Endothelial cell of umbilical vein (primary cell): ENCODE measurements at regions not wholly inside any gene's neighbourhood (a gene's known extent, or its start where the extent isn't known, plus 50 kb on each side); places are given as distances from the start of the nearest gene placed in this dataset.

Experiments
- BruUV-seq: library from RNA; stranded (reverse); fragments of 400-500 nt; replicated peaks from 2 replicates; lab custom pipeline; 2021; lab: Mats Ljungman, UMichigan
- CTCF ChIA-PET: fragments of 300-600, 350-600 bp; sonication (Branson Sonifier 250); formaldehyde crosslinking; loops from one replicate; lab custom pipeline; 2021; ENCODE audit warnings: antibody characterized with exemption, inconsistent platforms; lab: Charles Lee
- POLR2A ChIA-PET: fragments of 300-600, 350-600 bp; sonication (Branson Sonifier 250); formaldehyde crosslinking; loops from one replicate; lab custom pipeline; 2021; ENCODE audit warnings: antibody characterized with exemption, inconsistent platforms; lab: Charles Lee
- DNase-seq: peaks from one replicate; pipeline ENCODE4 v3.0.0-alpha.2; 2011; ENCODE audit warnings: low read depth, low spot score
- FAIRE-seq: peaks from 2 replicates; lab custom pipeline; 2011; peaks lifted over from hg19 to GRCh38; lab: Jason Lieb, UNC
- H2AFZ ChIP-seq: 2 replicates; pipeline ENCODE4 v1.6.0; 2012; ENCODE audit warnings: low read depth, low read length, control low read depth, inconsistent platforms
- H3K27ac ChIP-seq: 2 replicates; pipeline ENCODE4 v1.5.1; 2011; ENCODE audit warnings: low read depth, mild to moderate bottlenecking, control low read depth, low read length, moderate library complexity; ENCODE audit not compliant: insufficient read depth
- H3K27me3 ChIP-seq, 2 experiments: 2 replicates each; pipeline versions ENCODE4 v1.6.0 to v1.6.1; 2011; ENCODE audit warnings: low read length in 2 of 2, mixed read lengths in 1 of 2; ENCODE audit not compliant: control insufficient read depth in 2 of 2, insufficient read depth in 2 of 2
- H3K36me3 ChIP-seq, 2 experiments: 2 replicates in 1 of 2; 3 replicates in 1 of 2; pipeline ENCODE4 v1.5.1; 2011; ENCODE audit warnings: low read length in 2 of 2, mild to moderate bottlenecking in 1 of 2, moderate library complexity in 1 of 2; ENCODE audit not compliant: control insufficient read depth in 2 of 2, insufficient read depth in 2 of 2; ENCODE audit errors: extremely low read depth in 1 of 2
- H3K4me1 ChIP-seq: 3 replicates; pipeline ENCODE4 v1.5.1; 2011; ENCODE audit warnings: mild to moderate bottlenecking, low read length; ENCODE audit not compliant: control insufficient read depth, insufficient read depth; ENCODE audit errors: extremely low read depth
- H3K4me2 ChIP-seq: 2 replicates; pipeline ENCODE4 v1.6.1; 2011; ENCODE audit warnings: low read length, control low read depth, mixed read lengths; ENCODE audit not compliant: insufficient read depth
- H3K4me3 ChIP-seq, 3 experiments: fragments of 200-600 bp in 1 of 3; sonication (generic), shearing (Covaris generic) in 1 of 3; replicated peaks in 1 of 3; 2 replicates each; pipeline ENCODE4 v1.5.1; 2011 to 2016; ENCODE audit warnings: control low read depth in 3 of 3, low read length in 3 of 3, mild to moderate bottlenecking in 2 of 3, inconsistent platforms in 1 of 3, low read depth in 1 of 3, moderate library complexity in 1 of 3; ENCODE audit not compliant: insufficient read depth in 1 of 3
- H3K79me2 ChIP-seq: 2 replicates; pipeline ENCODE4 v1.6.0; 2012; ENCODE audit warnings: low read length, inconsistent platforms; ENCODE audit not compliant: control insufficient read depth, insufficient read depth
- H3K9ac ChIP-seq: replicated peaks from 2 replicates; pipeline ENCODE3; 2011; ENCODE audit warnings: low read length, control low read depth; ENCODE audit not compliant: insufficient read depth; ENCODE audit errors: extremely low read depth
- H3K9me1 ChIP-seq: replicated peaks from 3 replicates; pipeline ENCODE4 v1.6.0; 2011; ENCODE audit warnings: mild to moderate bottlenecking, low read length; ENCODE audit not compliant: control insufficient read depth, insufficient read depth; ENCODE audit errors: extremely low read depth
- H3K9me3 ChIP-seq: replicated peaks from 2 replicates; pipeline ENCODE4 v1.5.1; 2012; ENCODE audit warnings: low read length, inconsistent platforms; ENCODE audit not compliant: control insufficient read depth, insufficient read depth
- H4K20me1 ChIP-seq: replicated peaks from 2 replicates; pipeline ENCODE3; 2011; ENCODE audit warnings: mild to moderate bottlenecking, low read length; ENCODE audit not compliant: control insufficient read depth, insufficient read depth; ENCODE audit errors: extremely low read depth
- dilution Hi-C: fragments of 300-500 bp; cut with MboI; formaldehyde crosslinking; loops from one replicate; pipeline ENCODE4 v1.15.0; 2019; ENCODE audit warnings: low sequenced_read_pairs; ENCODE audit not compliant: extremely low pct_ligation_motif_present
- intact Hi-C: fragments of 100-400 bp; cut with micrococcal nuclease; formaldehyde crosslinking; loops from one replicate; pipeline ENCODE4 v1.10.0; 2022
- TF ChIP-seq, protein P1 (sequence below), 2 donors: IDR thresholded peaks; 1 replicate in 1 of 2; 2 replicates in 1 of 2; pipeline ENCODE4 v1.5.1; 2011; ENCODE audit warnings: low read length in 2 of 2, mild to moderate bottlenecking in 2 of 2, moderate library complexity in 2 of 2, control low read depth in 1 of 2, inconsistent platforms in 1 of 2, low read depth in 1 of 2; ENCODE audit not compliant: insufficient read depth in 1 of 2; ENCODE audit errors: extremely low read depth in 1 of 2

DNA sequence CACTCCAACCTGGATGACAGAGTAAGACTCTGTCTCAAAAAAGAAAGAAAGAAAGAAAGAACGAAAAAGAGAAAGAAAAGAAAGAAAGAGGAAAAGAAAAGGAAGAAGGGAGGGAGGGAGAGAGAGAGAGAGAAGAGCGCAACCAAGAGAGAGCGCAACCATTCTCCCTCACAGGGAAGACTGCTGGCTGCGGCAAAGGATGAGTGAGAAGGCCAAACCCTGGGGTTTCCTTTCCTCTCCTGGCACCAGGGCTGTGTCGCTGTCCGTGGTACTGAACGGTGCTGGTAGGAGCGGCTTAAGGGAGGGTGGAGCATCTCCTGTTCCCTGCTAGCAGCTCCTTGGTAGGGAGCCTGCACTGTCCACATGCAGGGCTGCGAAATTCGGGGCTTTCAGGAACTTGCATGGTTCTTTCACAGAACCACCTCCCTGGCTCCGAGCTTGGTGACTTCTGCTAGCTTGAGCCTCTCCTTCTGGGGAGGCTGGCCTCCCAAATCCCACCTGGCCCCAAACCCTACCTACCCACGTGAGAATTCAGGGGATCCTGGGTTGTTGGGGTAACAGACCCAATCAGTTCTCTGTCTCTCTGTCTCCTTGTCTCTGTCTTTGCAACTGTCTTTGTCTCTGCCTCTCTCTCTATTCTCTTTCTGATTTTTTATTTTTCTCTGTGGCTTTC lies 51.1 kb upstream of the ZNRF4 start:
- Histone ChIP-seq H3K4me1 (no peaks in the 10 kb centered on the region), H4K20me1 (no peaks in the 10 kb centered on the region), H3K4me3 (no peak overlapping the region), H3K4me2 (no peak overlapping the region), H2AFZ (no peak overlapping the region), H3K9ac (no peak overlapping the region), H3K36me3 (no peaks in the 10 kb centered on the region), H3K9me1 (no peaks in the 10 kb centered on the region), H3K27ac (no peak overlapping the region), H3K79me2 (no peaks in the 10 kb centered on the region), H3K27me3 (no peaks in the 10 kb centered on the region), H3K9me3 (no peaks in the 10 kb centered on the region)
- POLR2A ChIA-PET: no interaction called here
- TF ChIP-seq, protein P1, sequence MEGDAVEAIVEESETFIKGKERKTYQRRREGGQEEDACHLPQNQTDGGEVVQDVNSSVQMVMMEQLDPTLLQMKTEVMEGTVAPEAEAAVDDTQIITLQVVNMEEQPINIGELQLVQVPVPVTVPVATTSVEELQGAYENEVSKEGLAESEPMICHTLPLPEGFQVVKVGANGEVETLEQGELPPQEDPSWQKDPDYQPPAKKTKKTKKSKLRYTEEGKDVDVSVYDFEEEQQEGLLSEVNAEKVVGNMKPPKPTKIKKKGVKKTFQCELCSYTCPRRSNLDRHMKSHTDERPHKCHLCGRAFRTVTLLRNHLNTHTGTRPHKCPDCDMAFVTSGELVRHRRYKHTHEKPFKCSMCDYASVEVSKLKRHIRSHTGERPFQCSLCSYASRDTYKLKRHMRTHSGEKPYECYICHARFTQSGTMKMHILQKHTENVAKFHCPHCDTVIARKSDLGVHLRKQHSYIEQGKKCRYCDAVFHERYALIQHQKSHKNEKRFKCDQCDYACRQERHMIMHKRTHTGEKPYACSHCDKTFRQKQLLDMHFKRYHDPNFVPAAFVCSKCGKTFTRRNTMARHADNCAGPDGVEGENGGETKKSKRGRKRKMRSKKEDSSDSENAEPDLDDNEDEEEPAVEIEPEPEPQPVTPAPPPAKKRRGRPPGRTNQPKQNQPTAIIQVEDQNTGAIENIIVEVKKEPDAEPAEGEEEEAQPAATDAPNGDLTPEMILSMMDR (IDR thresholded peaks at IDR 0.05; ENCODE audit: extremely low read depth in 1 of 2, insufficient read depth in 1 of 2, low read depth in 1 of 2, low read length in 2 of 2): no peak
- intact Hi-C loops: no loop called here
- DNase-seq: peak; percentile 60
- CTCF ChIA-PET: no interaction called here
- no TSS peak for BruUV-seq
- FAIRE-seq: peak; percentile 58
- dilution Hi-C loops: no loop called here
